Astrocyte (in vitro differentiated cells and primary cell): ENCODE measurements at regions not wholly inside any gene's neighbourhood (a gene's known extent, or its start where the extent isn't known, plus 50 kb on each side); places are given as distances from the start of the nearest gene placed in this dataset.
A peak's percentile ranks its signal among the peaks of the same experiment; 100 is the strongest.

Source experiments
- DNase-seq: peaks from one replicate; pipeline ENCODE4 v3.0.0-alpha.2; 2010; ENCODE audit warnings: low read depth
- FAIRE-seq: peaks from 2 replicates; lab custom pipeline; 2011; peaks lifted over from hg19 to GRCh38; lab: Jason Lieb, UNC
- H2AFZ ChIP-seq: 2 replicates; pipeline ENCODE4 v1.6.0; 2012; ENCODE audit warnings: low read depth, low read length, inconsistent platforms
- H3K27ac ChIP-seq: 2 replicates; pipeline ENCODE4 v1.5.1; 2011; ENCODE audit warnings: low read depth, low read length, inconsistent platforms
- H3K27me3 ChIP-seq: 2 replicates; pipeline ENCODE4 v1.6.0; 2011; ENCODE audit warnings: low read length, inconsistent platforms; ENCODE audit not compliant: insufficient read depth
- H3K36me3 ChIP-seq: 2 replicates; pipeline ENCODE4 v1.5.1; 2011; ENCODE audit warnings: low read length, inconsistent platforms; ENCODE audit not compliant: insufficient read depth
- H3K4me1 ChIP-seq: 2 replicates; pipeline ENCODE4 v1.5.1; 2011; ENCODE audit warnings: low read length, inconsistent platforms; ENCODE audit not compliant: insufficient read depth
- H3K4me2 ChIP-seq: 2 replicates; pipeline ENCODE4 v1.6.0; 2012; ENCODE audit warnings: low read length, inconsistent platforms
- H3K4me3 ChIP-seq: 2 replicates; pipeline ENCODE4 v1.5.1; 2011; ENCODE audit warnings: low read depth, mild to moderate bottlenecking, low read length, inconsistent platforms; ENCODE audit not compliant: insufficient read depth
- H3K79me2 ChIP-seq: 2 replicates; pipeline ENCODE4 v1.6.0; 2012; ENCODE audit warnings: mild to moderate bottlenecking, low read length, inconsistent platforms; ENCODE audit not compliant: insufficient read depth
- H3K9ac ChIP-seq: 2 replicates; pipeline ENCODE4 v1.6.0; 2012; ENCODE audit warnings: mild to moderate bottlenecking, low read length, inconsistent platforms
- H3K9me3 ChIP-seq: 2 replicates; pipeline ENCODE4 v1.5.1; 2012; ENCODE audit warnings: low read depth, mild to moderate bottlenecking, low read length, inconsistent platforms; ENCODE audit not compliant: insufficient read depth
- H4K20me1 ChIP-seq: 2 replicates; pipeline ENCODE4 v1.6.0; 2012; ENCODE audit warnings: low read length, inconsistent platforms; ENCODE audit not compliant: insufficient read depth
- H3K27ac Mint-ChIP-seq: one replicate; pipeline ENCODE4 v1.8.0; 2021; ENCODE audit warnings: mild to moderate bottlenecking, mixed read lengths; ENCODE audit not compliant: unreplicated experiment
- H3K27me3 Mint-ChIP-seq: one replicate; pipeline ENCODE4 v1.8.0; 2021; ENCODE audit warnings: low read depth, mixed read lengths; ENCODE audit not compliant: unreplicated experiment
- H3K36me3 Mint-ChIP-seq: one replicate; pipeline ENCODE4 v1.8.0; 2021; ENCODE audit warnings: low read depth, mixed read lengths; ENCODE audit not compliant: unreplicated experiment
- H3K4me1 Mint-ChIP-seq: one replicate; pipeline ENCODE4 v1.8.0; 2021; ENCODE audit warnings: low read depth, mixed read lengths; ENCODE audit not compliant: unreplicated experiment
- H3K4me3 Mint-ChIP-seq: one replicate; pipeline ENCODE4 v1.8.0; 2021; ENCODE audit warnings: mild to moderate bottlenecking, moderate library complexity, mixed read lengths; ENCODE audit not compliant: unreplicated experiment
- H3K9me3 Mint-ChIP-seq: one replicate; pipeline ENCODE4 v1.8.0; 2021; ENCODE audit warnings: mild to moderate bottlenecking, mixed read lengths; ENCODE audit not compliant: unreplicated experiment
- CTCF ChIP-seq: IDR thresholded peaks from 2 replicates; pipeline ENCODE4 v1.5.1; 2011; ENCODE audit warnings: low read depth, mild to moderate bottlenecking, inconsistent platforms, low read length, moderate library complexity; ENCODE audit not compliant: insufficient read depth
- EZH2 ChIP-seq: IDR thresholded peaks from 2 replicates; pipeline ENCODE4 v1.6.1; 2012; ENCODE audit warnings: mild to moderate bottlenecking, low read length, inconsistent platforms; ENCODE audit not compliant: insufficient read depth

GRCh38 chr11:109251230-109251629 lies 170.8 kb upstream of the C11orf87 start:
- Mint-ChIP-seq H3K27ac (no peak overlapping the region), H3K27me3 (no peaks in the 10 kb centered on the region), H3K36me3 (no peaks in the 10 kb centered on the region), H3K4me3 (no peak overlapping the region), H3K9me3 (peaks cover 1% of the 10 kb centered on the region), H3K4me1 (peaks cover 12% of the 10 kb centered on the region)
- no peaks in the 10 kb centered on the region for H4K20me1 ChIP-seq
- no peaks in the 10 kb centered on the region for H3K79me2 ChIP-seq
- no peak overlapping the region for H3K4me3 ChIP-seq
- H3K9ac ChIP-seq = no peak overlapping the region
- FAIRE-seq (peak; percentile 63), DNase-seq (no peak)
- H3K27me3 ChIP-seq = no peaks in the 10 kb centered on the region
- H3K36me3 ChIP-seq = no peaks in the 10 kb centered on the region
- H3K4me1 ChIP-seq = no peaks in the 10 kb centered on the region
- no peak for TF ChIP-seq EZH2
- no peak for TF ChIP-seq CTCF
- no peak overlapping the region for H2AFZ ChIP-seq
- H3K27ac ChIP-seq = no peak overlapping the region
- no peak overlapping the region for H3K4me2 ChIP-seq
- H3K9me3 ChIP-seq = no peaks in the 10 kb centered on the region

GRCh38 chr11:109264128-109264527 lies 157.9 kb upstream of the C11orf87 start:
- Histone ChIP-seq H3K27me3 (no peaks in the 10 kb centered on the region), H3K79me2 (no peaks in the 10 kb centered on the region), H3K9me3 (peaks cover 3% of the 10 kb centered on the region), H3K27ac (no peak overlapping the region), H3K4me3 (no peak overlapping the region), H3K4me1 (no peaks in the 10 kb centered on the region), H3K4me2 (no peak overlapping the region), H2AFZ (no peak overlapping the region), H3K9ac (no peak overlapping the region), H4K20me1 (no peaks in the 10 kb centered on the region), H3K36me3 (no peaks in the 10 kb centered on the region)
- DNase-seq (no peak), FAIRE-seq (no peak)
- Mint-ChIP-seq H3K4me1 (no peaks in the 10 kb centered on the region), H3K4me3 (no peak overlapping the region), H3K27me3 (no peaks in the 10 kb centered on the region), H3K9me3 (peaks cover 4% of the 10 kb centered on the region), H3K36me3 (no peaks in the 10 kb centered on the region), H3K27ac (no peak overlapping the region)
- TF ChIP-seq EZH2 (no peak), CTCF (no peak)

GRCh38 chr11:109267293-109268095 lies 154.5 kb upstream of the C11orf87 start:
- peaks cover 3% of the 10 kb centered on the region for H3K9me3 ChIP-seq
- H3K27me3 ChIP-seq = no peaks in the 10 kb centered on the region
- peaks cover 5% of the 10 kb centered on the region for H3K9me3 Mint-ChIP-seq
- no peak overlapping the region for H3K4me2 ChIP-seq
- H3K27ac ChIP-seq = no peak overlapping the region
- H3K36me3 Mint-ChIP-seq = no peaks in the 10 kb centered on the region
- H3K9ac ChIP-seq = no peak overlapping the region
- no peak overlapping the region for H3K4me3 ChIP-seq
- no peaks in the 10 kb centered on the region for H3K36me3 ChIP-seq
- peak; percentile 51 for DNase-seq
- no peak overlapping the region for H2AFZ ChIP-seq
- H3K4me3 Mint-ChIP-seq = no peak overlapping the region
- no peaks in the 10 kb centered on the region for H3K79me2 ChIP-seq
- H4K20me1 ChIP-seq = no peaks in the 10 kb centered on the region
- TF ChIP-seq EZH2 (no peak), CTCF (no peak)
- FAIRE-seq = no peak
- no peaks in the 10 kb centered on the region for H3K4me1 ChIP-seq
- H3K27ac Mint-ChIP-seq = no peak overlapping the region
- no peaks in the 10 kb centered on the region for H3K4me1 Mint-ChIP-seq
- H3K27me3 Mint-ChIP-seq = no peaks in the 10 kb centered on the region
